22Rv1 (cell line): ENCODE measurements at regions not wholly inside any gene's neighbourhood (a gene's known extent, or its start where the extent isn't known, plus 50 kb on each side); places are given as distances from the start of the nearest gene placed in this dataset.

Source experiments
- H3K27ac ChIP-seq: fragments of 450-650 bp; 2 replicates; pipeline ENCODE4 v1.5.1; 2017
- CTCF ChIP-seq: fragments of 450-650 bp; IDR thresholded peaks from 2 replicates; pipeline ENCODE4 v1.5.1; 2017; ENCODE audit warnings: mild to moderate bottlenecking
- ZFX ChIP-seq: fragments of 450-650 bp; IDR thresholded peaks from 2 replicates; pipeline ENCODE4 v1.6.1; 2017; ENCODE audit warnings: antibody characterized with exemption, borderline replicate concordance

GRCh38 chr3:3468596-3468995, 289.1 kb upstream of the CRBN start:
- no peak overlapping the region for H3K27ac ChIP-seq
- TF ChIP-seq ZFX = no peak
- no peak for TF ChIP-seq CTCF

DNA sequence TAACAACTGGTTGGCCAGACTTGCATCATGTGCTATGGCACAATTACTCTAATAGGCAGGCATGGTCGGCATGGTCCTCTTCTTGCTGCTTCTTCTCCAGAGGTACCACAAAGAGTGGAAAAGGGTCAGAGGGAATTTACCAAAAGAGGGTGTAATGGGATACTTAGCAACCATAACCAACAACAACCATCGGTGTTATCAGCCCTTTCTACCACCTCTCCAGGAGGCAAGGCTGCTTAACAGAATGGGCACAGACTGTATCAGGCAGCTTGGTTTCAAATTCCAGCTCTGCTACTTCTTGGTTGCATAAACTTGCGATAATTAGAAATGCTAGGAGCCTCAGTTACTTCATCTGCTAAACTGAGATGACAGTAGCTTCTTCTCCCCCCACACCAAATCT, 284.6 kb upstream of the CRBN start:
- H3K27ac ChIP-seq = no peak overlapping the region
- TF ChIP-seq CTCF (no peak), ZFX (no peak)

DNA sequence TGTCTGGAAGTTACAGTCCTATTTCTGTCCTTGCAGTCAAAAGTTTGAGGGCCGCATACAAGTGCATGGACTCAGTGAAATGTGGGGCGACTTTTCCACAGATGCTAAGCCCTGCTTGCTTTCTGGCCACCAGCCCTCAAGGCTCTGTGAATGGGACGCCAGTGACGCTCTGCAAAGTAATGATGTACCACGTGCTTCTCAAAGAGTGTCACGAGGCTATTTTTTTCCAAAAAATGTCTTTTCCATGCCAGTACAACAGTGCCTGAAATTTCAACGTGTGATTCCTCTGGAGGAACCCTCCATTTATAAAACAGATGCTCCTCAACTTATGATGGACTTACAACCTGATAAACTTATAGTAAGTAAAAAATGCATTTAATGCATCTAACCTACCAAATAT, 281.8 kb upstream of the CRBN start:
- no peak for TF ChIP-seq CTCF
- TF ChIP-seq ZFX = no peak
- H3K27ac ChIP-seq = no peak overlapping the region

GRCh38 chr3:3448468-3448867, 269.0 kb upstream of the CRBN start:
- TF ChIP-seq ZFX = no peak
- no peak for TF ChIP-seq CTCF
- no peak overlapping the region for H3K27ac ChIP-seq

- TF ChIP-seq ZFX (no peak), CTCF (no peak)
- H3K27ac ChIP-seq = no peak overlapping the region
Measured at GRCh38 chr3:3447641-3448040, 268.1 kb upstream of the CRBN start.

- no peak for TF ChIP-seq CTCF
- no peak for TF ChIP-seq ZFX
- H3K27ac ChIP-seq = no peak overlapping the region
Measured at GRCh38 chr3:3446251-3446650, 266.8 kb upstream of the CRBN start.

- no peak overlapping the region for H3K27ac ChIP-seq
- TF ChIP-seq ZFX = no peak
- TF ChIP-seq CTCF = no peak
Measured at GRCh38 chr3:3443482-3443881, 264.0 kb upstream of the CRBN start.
